GM18870 (cell line): ENCODE measurements at regions not wholly inside any gene's neighbourhood (a gene's known extent, or its start where the extent isn't known, plus 50 kb on each side); places are given as distances from the start of the nearest gene placed in this dataset.

ENCODE experiments used
- ATAC-seq: cut with Tn5 transposase; IDR thresholded peaks from one replicate; pipeline ENCODE4 v1.9.1; 2021; ENCODE audit warnings: moderate library complexity; ENCODE audit not compliant: unreplicated experiment

- no peak for ATAC-seq
Measured at GRCh38 chr2:41958775-41959174, 89.0 kb upstream of the PKDCC start.

DNA sequence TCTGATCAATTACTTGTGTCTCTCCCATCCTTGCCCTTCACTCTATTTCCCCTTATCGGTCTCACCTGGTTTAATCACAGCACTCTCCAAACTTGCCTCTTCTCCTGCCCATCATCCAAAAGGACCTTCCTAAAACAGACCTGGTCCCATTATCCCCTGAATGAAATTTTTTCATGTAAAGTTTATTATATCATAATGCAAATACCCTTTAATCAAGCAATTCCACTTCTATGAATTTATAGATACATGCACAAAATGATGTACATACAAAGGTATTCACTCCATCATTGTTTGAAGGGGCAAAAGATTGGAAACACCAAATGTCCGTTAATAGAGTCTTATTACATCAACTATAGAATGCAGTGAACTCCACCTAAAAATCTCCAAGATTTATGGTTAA is 88.1 kb upstream of the PKDCC start:
- no peak for ATAC-seq

- no peak for ATAC-seq
Measured at GRCh38 chr2:41962922-41963622, 84.7 kb upstream of the PKDCC start.

DNA sequence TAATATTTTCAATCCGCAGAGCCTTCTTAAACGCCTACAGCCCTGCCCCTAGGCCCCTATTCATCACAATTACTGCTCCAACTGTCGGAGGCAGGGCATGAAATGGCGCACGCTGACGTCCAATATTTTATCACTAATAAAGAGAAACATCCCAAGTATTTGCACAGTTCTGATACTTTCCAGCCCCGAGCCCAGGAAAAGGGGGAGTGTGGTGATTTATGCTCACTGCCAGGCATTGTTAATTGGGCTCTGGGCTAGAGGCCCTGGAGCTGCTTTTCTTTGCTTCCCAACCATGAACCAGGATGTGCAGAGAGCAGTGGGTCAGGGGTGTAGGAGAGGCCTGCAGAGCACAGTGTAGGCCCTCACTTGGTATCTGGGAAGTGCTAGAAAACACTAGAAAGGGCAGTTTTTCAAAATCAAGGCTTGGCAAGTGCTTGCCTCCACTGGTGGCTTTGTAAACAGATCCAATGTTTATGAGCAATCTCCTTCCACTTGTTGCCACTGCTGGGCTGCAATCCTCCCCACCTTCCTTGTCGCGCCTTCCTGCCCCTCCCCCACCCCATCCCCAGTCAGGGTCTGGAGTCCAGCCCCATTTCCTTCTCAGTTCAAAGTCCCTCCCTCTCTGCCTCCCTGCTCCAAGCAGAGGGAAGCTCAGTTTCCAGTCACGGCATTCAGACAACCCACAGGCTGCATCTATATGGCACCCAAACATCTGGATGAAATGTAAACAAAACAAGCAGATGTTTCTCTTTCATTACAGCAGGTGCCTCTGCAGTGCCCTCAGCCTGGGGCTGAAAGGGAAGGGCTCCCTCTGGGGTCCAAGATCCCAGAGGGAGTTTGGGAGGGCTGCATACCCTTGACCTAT is 83.9 kb upstream of the PKDCC start:
- ATAC-seq, result no peak

DNA sequence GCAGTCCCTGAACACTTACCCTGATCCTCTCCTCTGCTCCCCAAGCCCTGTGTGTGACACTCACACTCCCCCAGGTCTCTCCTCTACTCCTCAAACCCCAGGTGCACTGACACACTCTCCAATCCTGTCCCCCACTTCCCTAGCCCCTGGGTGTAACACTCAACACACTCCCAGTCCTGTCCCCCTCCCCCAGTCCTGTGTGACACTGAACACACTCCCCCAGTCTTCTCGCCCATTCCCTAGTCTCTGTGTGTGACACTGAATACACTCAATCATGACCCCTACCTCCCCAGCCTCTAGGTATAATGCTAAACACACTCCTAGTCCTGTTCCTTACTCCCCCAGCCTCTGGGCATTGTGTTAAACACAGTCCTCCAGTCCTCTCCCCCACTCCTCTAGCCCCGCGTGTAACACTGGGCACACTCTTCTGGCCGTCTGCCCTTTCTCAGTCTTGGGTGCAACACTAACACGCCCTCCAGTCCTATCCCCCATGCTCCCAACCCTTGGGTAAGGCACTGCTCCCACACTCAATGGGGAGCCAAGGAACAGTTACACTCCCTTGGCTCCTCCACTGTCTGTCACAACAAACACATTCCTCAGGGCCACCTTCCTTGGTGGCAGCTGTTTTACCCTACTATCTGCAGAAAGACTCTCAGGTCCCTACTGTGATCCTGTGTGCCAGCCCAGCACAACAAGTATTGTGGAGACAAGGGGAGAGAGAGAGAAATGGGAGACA is 82.5 kb upstream of the PKDCC start:
- no peak for ATAC-seq

DNA sequence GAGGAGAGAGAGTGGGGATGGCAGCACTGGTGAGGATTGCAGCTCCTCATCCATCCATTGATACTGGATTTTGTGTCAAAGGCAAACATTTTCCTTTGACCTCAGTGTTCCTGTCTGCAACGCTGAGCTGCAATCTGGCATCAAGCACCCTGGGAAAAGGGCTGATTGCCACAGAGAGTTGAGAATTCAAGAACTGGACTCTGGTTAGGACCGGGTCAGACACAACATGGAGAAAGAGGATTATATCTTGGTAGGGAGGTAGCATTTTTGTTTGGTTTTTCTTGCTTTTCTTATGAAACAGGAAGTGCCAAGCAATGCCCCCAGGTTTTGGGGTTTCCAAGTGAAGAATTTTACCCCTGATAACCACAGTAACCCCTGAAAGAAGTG is 81.9 kb upstream of the PKDCC start:
- ATAC-seq, result no peak

DNA sequence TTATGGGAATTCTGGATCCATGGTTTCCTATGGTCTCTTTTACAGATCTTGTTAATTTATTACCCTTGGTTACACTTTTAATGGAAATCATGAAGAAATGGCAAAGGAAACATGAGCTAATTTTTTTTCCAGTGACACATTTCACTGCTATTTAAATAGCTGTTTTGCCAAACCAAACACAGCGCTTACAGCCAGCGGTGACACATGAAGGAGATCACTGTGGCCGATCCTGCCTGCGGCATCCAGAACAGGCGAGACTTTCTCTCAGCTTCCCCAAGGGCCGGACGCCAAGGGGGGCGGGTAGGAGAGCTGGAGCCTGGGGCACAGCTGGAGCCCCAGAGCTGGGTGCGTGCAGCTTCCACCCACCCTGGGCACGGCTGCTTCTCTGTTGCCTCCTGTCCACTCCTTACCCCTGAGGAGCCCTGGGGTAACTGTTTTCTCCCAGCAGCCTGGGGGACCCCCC is 81.4 kb upstream of the PKDCC start:
- ATAC-seq, result no peak

GRCh38 chr2:41966920-41967319 is 80.9 kb upstream of the PKDCC start:
- ATAC-seq, result no peak

DNA sequence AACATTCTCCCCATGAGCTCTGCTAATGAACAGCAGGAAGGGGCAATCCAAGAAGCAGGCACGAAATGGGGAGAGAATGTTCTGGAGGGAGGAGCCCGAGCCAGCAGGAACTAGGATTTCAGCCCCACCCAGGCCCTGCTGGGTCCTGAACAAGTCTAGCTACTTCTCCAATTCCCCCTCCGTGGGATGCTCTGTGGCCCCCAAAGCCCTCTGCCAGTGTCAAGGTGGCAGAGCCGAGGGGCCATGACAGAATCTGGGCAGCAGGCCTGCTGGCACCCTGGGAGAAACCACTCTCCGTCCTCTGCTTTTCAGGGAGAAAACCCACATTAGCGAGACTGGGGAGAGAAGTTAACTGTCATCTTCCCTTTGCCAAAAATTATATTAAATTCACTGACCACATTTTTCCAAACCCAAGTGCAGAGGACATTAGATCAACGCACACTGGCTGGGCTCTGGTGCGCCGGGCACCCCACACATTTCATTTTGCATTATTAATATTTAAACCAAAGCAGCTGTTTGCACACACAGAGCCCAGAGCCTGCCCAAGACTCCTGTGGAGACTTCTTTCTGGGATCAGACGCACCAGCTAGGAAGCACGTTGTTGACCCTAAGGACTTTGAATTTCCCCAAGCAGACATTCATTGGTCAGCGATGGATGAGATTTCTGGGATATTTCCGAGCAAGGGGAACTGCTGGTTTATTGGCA is 80.2 kb upstream of the PKDCC start:
- no peak for ATAC-seq

DNA sequence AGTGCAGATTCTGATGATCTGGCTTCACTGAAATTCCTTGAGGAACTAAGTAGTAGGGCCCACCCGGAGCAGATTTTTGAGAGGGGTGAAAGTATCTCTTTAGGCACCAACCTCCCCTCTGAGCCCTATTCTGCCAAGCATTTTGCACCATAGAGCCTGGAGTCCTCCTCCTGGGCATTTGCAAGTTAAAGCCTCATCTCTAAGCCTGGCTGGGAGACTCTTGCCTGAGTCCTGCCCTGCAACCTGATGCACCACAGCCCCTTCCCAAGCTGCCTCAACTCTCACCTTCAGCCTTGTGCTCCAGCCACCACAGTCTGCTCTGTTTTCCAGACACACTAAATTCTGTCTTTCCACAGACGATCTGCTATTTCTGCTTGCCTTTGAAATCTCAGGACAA is 79.6 kb upstream of the PKDCC start:
- no peak for ATAC-seq

DNA sequence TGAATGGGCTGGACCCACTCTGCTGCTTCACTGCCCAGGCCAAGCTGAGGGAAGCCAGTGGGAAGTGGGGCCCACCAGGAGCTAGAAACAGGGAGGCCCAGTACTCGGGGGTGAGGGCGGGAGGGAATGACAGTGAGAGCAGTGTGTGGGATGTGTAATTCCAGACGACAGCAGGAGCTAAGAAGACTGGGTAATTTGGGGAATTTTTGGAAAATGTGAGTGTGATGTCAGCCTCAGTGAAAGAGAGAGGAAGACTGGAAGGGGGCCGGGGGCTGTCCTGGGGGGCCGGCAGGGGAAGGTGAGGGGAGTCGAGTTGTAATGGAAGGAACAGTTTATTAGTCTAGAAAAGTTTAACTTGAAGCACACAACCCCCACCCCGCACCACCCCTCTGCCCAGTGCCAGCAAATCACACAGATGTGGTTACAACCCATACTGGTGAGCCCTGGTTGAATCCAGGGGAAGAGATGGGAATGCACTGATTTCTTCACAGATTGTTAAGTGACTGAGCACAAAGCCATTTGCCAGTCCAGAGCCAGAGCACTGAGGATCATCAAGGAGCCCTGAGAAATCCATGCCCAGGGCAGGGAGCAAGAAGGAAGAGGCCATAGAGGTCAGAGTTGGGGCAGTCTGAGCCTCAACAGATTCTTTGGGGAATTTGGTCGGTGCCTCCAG is 76.7 kb upstream of the PKDCC start:
- ATAC-seq, result no peak

- ATAC-seq, result no peak
Measured at GRCh38 chr2:41972179-41972578, 75.6 kb upstream of the PKDCC start.

DNA sequence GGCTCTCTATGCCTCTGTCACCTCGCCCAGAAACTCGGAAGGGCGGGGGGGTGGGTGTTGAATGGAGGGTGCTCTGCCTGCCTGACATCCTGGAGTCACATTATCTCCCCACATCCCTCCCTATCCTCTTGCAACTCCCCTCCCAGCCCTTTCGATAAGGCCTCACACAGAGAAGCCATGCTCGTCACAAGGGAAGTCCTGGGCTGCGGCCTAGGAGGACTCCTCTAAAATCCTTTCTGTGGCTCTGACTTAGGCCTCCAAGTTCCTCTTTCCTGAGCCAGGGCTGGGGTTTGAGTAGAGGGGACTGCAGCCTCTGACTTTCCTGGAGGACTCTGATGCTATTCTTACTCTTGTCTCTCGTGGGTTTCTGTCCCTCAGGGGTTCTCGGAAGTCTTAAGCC is 75.0 kb upstream of the PKDCC start:
- ATAC-seq, result no peak

DNA sequence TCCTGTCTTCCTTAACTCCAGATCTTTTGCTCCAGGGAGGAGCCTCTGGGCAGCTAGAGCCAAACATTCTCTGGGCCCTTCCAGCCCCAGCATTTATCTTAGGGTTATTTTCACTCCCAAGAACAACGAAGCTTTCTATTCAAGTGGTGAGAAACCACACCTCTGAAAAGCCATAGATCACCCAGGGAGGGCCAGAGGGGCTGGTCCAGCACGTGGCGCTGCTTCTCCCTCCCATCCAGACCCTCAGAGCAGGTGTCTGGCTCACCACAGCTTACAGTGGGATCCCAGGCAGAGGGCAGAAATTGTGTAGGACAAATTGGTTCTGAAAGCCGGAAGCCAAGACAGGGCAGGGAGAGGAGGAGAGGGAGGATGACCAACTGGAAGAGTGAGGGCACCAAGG is 74.0 kb upstream of the PKDCC start:
- no peak for ATAC-seq

DNA sequence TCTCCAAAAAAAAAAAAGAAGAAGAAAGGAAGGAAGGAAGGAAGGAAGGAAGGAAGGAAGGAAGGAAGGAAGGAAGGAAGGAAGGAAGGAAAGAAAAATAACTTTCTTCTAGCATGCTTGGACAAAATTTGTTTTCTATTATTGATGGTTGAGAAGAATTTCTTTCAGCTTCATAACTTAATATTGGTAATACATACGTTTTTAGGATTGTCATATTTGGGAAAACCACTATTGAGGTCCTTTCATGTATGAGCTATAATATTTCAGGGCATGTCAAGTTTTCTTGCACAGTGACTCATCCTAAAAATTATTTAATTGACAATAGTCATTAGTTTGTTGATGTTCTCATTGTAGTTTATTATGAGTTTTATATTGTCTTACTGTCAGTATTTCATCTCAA is 66.4 kb upstream of the PKDCC start:
- ATAC-seq, result no peak

DNA sequence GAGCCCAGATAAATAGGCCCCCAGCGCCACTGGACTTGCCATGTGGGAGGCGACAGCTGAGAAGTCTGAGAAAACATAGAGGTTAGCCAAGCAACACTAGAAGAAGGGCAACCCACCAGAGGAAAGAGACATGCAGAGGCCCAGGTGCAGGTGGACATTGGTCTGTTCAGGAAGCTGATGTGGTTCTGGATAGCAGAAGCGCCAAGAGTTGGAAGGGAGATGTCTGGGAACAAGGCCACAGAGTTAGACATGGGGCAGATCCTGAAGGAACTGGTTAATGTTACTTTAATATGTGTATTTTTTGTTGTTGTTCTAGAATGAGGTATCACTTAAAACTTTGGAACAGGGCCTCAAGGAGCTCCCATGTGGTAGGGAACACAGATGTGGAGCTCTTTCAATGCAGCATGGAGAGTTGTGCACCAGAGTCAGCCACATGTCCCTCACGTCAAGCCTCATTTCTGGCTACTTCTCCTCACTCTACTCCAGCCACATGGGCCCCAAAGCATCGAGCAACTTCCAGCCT is 62.2 kb upstream of the PKDCC start:
- ATAC-seq, result no peak

DNA sequence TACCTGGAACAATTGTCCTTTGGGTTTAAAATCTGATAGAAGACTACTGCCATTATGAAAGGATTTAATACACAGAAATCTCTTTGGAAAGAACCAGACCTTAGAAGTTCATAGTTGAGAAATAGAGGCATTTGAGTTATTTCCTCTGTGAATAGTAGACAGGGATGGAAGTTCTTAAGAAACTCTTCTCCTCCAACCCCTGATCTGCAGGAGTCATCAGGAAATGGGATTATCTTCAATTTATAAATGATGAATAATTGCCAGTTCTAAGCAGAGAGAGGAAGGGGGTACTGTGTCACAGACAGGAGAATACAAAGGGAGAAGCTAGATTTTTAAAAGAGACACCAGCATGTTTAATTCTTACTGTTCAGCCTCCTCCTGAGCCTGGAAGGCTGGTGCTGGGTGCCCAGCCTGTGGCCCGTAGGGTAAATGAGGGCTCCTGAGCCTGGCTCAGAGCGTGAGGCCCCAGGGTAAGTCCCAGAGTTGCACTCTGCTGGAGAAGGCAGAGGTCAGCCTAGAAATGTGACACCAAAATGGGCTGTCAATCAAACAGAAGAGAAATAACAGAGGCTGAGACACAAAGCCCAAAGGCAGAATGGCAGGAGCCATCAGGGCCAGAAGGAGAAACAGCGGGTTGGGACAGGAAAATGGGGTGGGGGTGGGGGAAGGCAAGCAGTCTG is 58.2 kb upstream of the PKDCC start:
- ATAC-seq, result no peak

GRCh38 chr2:41990245-41990644 is 57.6 kb upstream of the PKDCC start:
- no peak for ATAC-seq

- ATAC-seq, result no peak
Measured at GRCh38 chr2:41990688-41991087, 57.1 kb upstream of the PKDCC start.
